HG03108 (cell line): ENCODE measurements at regions not wholly inside any gene's neighbourhood (a gene's known extent, or its start where the extent isn't known, plus 50 kb on each side); places are given as distances from the start of the nearest gene placed in this dataset.

Source experiments
- ATAC-seq: cut with Tn5 transposase; IDR thresholded peaks from one replicate; pipeline ENCODE4 v1.9.1; 2021; ENCODE audit warnings: moderate library complexity; ENCODE audit not compliant: unreplicated experiment

DNA sequence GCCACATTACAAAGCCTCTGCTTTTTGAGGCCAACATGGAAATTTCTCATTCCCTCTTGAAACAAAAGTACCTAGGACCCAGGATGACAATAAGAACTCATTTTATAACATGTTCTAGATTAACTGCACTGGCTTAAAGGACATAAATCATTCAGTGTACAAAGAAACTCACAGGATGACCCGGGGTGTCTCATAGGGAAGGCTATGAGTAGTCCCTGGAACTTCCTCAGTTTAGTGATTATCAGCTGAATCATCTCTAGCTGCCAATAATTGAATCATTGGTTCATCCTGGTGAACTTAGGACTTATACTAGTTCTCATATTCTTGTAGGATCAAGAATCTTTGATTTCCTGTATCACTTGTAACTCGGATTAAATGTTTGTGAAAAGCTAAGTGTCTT lies 95.8 kb upstream of the WDR1 start:
- no peak for ATAC-seq

DNA sequence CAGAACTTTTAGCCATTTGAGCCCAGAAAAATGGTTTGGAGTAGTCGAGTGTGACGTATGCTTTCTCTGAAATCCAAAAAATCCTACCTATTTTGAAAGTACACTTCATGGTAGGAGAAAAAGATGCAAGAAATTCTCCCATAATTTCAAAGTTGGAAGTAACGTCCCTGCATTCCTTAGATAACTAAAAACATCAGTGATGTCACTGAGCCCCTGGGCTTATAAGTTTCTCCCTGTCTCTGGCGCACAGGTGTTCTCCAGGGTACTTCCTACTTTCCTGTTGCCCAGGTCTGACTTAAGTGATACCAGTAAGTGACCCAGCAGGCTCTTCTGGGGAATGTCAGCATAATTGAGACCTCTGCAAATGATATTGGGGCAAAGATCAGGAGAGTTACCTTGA lies 90.5 kb upstream of the WDR1 start:
- no peak for ATAC-seq

DNA sequence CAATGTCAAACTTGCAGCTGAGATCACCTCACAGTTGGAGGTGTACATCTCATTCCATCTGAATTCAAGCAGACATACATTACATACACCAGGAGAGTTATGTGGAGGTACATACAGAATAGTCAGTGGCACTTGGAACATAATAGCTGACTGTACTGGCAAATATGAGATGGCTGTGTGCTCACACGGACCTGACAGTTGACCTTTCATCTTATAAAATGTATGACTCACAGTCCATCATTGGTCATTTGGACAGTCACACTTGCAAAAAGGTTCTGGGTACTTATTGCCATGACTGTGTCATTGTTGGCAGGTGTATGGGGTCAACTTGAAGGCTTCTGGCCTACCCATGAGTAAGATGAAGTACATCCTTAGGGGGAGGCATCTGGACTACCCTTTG lies 88.6 kb upstream of the WDR1 start:
- no peak for ATAC-seq

DNA sequence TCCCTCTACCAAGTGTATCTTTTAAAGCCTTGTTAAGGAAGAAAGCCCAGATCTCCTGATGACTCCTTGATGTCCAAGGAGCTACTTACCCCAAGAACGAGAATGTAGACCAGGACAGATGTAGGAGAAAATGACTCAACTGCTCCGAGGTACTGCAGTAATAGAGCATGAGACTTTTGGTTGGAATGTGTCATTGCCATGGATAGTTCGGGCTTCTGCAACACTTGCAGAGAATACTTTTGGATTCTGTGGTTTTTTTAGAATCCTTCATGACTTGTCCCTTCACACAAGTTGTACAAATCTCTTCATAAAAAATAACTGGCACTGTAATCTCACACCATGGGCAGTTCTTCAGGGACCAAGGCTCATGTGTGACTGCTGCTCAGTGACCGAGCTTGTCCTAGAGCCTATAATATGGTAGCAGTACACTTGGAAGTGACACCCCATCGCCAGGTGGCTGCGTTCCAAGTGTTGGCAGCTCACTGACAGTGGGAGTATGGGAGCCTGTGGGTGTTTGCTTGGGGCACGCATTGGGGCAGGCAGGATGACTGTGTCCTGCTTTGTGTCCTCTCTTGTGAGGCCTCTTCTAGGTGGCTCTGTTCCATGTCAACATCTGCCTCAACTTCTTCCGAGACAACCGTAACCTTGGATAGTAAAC lies 87.9 kb upstream of the WDR1 start:
- no peak for ATAC-seq

DNA sequence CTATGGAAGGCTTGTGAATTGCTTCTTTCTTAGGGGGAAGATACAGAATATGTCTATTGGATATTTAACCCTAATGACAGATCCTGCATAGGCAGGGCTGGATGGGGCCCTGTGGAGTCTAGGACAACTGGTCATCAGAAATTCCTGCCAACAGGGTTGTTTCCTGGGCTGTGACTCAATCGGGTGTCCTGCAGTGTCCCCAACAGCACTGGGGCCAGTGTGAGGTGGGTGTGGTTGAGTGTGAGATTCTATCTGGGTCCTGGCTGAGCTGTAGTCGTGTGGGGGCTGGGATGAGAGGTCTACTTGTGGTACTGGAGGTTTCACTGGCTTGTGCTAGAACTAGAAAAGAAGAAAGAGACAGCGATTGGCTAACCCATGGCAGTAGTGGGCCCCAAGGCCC lies 87.3 kb upstream of the WDR1 start:
- ATAC-seq, result no peak

DNA sequence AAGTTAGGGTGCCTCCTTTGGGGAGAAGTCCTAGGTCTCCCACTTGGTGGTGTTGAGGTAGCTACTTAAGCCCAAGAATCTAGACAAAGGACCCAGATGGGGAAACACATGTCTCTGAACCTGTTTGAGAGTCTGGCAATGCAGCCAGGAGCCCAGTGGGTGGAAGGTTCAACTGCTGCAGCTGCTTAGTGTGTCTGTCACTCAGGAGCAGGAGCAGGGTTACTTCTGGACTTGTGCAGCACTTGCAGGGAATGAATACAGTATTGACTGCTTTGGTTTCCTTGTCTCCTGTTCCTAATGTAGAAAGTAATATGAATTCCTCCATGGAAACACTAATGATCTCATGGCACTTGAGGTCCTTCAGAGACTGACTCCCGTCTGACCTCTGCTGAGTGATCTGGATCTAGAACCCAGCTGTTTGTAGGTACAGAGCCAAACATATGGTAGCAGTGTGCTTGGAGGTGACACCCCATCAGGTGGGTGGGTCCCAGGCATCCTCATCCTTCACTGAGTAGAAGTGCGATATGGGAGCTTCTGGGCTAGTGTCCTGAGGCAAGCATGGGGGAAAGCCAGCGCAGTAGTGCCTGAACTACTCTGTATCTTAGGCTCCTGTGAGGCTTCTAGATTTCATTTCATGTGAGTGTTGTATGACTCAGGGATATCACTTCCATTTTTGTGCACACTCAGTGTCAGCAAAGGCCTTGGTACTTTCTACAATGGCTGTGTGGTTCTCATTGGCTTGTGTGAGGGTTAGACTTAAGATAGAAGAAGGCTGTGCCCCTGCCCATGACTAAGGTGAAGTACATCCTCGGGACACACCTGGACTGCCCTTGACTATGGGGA lies 85.0 kb upstream of the WDR1 start:
- no peak for ATAC-seq

DNA sequence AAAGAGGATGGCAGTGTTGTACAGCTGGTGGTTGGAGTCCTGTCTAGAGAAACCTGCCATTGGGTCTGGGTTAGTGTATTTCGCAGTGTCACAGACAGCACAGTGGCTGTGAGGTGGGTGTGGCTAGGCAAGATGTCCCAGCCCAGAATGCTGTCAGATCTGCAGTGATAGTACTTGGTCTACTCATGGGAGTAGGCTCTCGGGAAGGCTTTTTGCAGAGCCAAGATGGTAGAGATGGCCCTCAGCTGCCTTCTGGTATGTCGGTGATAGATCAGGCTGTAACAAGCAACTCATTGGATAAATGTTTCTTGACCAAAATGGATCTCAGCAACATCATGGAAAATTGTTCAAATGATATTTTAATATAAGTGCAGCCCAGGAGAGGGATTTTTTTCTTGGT lies 84.3 kb upstream of the WDR1 start:
- no peak for ATAC-seq

DNA sequence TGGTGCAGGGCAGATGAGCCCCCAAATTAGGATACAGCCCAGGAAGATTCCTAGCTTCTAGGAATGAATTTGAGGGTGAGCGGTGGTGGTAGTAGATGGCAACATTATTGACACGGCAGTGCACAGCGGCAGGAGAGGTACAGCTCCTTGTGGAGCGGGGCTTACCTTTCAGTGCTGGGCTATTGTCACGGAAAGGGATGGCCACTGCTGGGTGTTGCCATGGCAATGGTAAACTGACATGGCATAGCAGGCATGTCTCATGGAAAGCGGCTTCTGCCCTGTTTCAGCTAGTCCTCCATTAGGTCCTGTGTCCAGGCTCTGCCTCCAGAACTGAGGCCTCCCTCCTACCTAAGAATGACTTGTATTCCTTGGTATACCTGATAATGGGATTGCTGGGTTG lies 81.8 kb upstream of the WDR1 start:
- ATAC-seq, result no peak

DNA sequence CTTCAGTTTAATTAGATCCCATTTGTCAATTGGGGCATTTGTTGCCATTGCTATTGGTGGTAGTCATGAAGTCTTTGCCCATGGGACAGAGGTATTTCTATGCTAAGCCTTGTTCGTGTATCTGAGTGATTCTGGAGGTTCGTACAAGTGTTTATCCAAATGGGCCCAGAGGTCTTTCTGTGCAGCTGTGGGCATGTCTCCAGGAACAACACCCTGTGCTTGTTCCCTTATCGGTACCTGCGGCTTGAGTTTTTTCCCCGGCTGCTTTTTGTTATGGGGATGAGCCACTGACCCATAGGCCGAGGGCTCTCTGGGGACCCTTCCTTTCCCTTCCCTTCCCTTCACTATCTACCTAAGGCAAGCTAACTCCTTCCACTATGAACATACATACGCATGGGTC lies 81.4 kb upstream of the WDR1 start:
- no peak for ATAC-seq

DNA sequence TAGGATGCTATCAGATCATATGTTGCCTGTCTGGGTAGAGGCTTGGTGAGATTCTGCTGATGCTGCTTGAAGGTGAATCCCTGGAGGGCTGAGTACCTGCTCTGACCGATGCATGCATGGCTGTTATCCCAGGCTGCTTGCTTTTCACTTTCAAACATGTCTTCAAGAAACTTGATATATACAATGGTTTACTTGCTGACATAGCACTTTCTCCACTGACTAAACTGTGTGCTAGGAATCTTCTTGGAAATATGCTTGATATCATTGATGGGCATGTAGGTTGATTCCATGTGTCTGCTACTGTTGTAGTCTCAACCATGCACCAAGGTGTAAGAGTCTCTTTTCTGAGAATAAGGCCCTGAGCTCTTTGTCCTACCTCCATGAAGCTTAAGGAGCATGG lies 79.6 kb upstream of the WDR1 start:
- ATAC-seq, result no peak

DNA sequence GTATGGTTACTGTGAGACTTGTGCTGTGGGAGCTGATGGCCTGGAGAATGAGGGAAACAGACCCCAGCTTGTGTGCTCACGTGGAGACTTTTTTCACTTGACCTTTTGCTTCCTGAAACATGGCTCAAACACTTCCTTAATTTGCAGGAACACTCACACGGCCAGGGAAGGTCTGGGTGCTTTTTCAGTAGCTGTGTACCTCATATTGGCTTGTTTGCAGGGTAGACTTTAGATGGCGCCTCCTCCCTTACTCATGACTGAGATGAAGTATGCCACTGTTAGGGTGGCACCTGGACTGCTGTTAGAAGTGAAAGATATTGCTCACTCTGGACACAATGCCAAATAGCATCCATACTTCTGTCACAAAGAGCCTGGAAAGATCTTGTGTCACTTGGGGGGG lies 75.7 kb upstream of the WDR1 start:
- ATAC-seq, result no peak

DNA sequence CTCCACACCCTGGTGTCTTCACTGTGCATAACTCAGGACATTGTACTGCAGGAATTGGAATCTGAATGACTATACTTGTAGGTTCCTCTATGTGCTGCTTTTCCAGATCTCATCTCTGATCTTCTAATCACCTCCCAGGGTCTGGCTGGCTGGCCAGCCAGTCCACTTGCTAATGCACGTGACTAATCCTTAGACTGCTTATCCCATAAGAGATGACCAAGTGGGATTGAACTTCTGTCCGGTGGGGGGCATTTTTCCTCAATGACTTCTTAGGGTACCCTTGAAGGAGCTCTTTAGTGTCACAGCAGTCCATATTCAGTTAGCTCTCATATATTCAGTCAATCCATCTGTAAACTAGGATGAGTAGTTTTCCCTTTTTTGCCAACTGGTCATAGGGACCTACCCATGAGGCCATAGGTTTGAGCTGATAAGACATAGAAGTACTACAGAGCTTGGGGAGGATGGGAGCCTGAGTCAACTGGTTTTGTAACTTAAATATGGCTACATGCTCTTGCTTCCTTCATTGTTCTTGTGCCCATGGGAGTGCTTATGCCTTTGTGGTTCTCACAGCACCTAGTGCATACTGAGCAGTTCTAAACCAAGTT lies 71.9 kb upstream of the WDR1 start:
- no peak for ATAC-seq

DNA sequence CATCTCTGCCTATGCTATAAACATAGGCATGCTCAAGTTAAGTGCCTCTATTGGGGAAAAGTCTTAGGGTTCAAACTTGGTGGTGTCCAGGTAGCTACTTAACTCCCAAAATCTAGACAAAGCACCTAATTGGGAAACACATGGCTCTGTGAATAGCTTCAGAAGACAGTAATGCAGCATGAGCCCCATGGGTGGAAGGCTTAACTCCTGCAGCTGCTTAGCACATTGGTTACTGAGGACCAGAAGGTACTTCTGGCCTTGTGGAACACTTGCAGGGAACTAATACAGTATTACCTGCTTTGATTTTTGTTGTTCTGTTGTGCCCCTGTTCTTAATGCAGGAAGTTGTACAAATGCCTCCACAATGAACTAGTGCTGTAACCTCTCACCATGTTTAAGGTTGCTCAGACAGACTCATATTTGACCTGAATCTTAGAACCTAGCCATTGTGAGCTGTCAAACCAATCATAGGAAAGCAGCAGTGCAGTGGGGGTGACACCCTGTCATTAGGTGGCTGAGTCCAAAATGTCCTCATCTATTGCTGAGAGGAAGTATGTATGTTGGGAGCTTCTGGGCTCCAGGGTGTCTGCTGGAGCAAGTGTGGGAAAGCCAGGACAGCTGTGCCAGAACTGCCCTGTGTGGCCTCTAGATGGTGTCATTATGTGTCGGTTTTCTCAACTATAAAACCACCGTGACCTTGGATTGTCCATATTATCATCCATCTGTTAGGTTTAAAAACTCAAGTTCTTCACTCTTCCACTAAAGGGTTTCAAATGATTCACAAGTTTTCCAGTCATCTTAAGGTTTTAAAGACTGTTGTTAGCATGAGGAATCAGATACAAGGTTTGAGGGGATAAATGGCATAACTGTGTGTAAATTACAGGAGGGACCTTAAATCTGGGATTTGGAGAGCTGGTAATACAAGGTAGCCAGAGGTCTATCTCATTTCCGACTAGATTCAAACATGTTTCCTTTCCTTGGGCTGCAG lies 69.9 kb upstream of the WDR1 start:
- ATAC-seq, result no peak

DNA sequence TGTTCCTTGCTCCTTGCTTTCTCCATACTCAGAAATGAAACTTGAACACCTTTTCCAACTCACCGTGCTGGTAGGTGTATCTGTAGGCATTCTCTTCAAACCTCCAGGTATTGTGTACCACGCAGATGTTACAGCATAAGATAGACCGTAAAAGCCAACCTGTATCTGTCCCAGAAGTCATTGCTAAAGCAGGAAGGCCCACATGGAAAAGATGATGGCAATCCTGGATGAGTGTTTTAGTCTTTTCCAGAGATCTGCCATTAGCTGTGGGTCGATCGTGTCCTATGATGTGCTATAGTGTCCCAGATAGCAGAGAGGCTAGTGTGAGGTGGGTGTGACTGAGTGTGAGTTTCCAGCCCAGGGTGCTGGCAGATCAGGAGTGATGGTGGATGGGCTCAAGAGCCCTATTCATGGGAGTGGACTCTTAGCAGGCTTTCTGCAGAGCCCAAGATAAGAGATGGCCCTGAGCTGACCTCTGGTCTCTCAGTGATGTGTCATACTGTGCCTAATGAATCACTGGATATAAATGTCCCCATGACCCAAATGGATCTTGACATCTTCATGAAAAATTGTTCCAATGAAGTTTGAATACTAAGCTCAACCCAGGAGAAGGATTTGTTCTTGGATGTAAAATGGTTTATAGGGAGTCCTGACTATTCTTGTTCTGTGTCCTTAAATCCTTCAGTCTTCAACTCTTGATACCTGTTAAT lies 69.1 kb upstream of the WDR1 start:
- no peak for ATAC-seq

DNA sequence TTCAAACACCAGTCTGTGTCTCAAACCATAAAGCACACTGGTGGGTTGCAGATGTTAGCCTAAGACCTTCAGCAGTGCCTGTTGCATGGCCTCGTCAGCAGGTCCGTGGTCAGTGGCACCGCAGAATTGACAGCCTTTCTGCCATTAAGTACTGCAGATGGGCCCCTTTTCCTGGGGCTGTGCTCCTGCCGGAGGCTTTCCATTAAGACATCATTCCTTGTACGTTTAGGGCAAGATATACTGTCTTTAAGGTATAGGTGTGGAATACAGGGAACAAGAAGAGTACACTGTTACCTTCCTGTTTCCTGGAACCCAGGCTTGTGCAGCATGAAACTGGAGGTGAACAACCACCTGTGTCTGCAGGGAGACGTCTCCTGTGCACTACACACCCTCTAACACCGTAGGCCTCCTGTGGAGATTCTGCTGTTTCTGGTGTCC lies 67.9 kb upstream of the WDR1 start:
- ATAC-seq, result no peak

DNA sequence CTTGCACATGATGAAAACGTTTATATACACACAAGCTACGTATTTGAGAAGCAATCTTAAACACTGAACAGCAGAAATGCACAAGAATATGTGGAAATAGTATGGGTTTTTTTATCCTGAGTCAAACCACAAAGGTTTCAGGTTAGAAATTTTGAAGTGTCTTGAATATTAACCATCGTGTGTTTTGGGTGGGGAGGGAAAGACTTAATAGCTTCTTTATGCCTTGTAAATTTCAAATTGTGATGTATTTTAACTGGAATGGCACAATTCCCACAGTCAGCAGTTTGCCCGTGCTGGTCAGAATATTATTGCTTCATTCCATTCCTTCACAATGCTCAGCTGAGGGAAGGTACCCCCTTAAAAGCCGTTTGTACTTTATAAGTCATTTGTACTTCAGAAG lies 67.4 kb upstream of the WDR1 start:
- no peak for ATAC-seq

DNA sequence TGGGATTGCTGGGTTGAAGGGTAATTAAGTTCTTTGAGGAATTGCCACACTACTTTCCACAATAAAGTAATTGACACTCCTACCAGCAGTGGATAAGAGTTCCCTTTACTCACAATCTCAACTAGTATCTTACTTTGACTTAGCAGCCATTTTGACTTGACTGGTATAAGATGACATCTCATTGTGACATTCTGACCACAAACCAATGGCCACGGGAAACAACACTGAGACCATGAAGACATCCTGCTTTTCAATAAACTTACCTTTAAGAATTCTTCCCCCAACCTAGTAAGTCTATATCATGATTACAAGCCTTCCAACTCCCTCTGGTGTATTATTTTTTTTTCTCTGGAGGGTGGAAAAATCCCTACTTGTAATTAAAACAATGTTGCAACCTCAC lies 66.9 kb upstream of the WDR1 start:
- ATAC-seq, result no peak

DNA sequence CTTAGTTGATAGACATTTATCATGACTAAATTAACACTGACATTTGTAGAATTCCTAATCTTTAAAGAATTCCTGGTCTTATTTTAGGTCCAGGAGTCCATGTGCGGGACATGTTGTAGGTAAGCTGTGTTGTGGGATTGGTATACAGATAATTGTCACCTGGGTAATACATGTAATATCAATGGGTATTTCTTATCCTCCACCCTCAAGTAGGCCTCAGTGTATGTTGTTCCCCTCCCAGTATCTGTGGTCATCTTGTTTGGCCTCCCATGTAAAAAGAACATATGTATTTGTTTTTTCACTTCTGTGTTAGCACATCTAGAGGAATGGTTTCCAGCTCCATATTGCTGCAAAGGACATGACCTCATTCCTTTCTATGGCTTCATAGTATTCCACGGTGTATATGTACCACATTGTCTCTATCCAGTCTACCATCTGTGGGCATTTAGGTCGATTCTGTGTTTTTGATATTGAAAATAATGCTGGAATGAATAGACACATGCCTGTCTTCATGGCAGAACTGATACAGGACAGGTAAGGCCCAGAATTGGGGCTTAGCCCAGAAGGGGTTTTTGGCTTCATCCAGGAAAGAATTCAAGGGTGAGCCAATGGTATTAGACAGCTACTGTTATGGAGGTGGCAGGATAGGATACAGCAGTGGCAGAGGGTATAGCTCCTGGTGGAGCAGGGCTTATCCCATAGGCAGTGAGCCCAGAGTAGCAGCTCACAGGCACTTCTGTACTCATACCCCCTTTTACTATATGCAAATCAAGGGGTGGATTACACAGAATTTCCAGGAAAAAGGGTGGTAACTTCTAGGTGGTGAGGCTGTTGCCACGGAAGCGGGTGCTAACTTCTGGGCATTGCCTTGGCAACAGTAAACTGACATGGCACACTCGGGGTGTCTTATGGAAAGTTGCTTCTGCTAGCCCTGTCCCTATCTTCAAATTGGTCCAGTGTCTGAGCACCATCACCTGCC lies 66.1 kb upstream of the WDR1 start:
- no peak for ATAC-seq

DNA sequence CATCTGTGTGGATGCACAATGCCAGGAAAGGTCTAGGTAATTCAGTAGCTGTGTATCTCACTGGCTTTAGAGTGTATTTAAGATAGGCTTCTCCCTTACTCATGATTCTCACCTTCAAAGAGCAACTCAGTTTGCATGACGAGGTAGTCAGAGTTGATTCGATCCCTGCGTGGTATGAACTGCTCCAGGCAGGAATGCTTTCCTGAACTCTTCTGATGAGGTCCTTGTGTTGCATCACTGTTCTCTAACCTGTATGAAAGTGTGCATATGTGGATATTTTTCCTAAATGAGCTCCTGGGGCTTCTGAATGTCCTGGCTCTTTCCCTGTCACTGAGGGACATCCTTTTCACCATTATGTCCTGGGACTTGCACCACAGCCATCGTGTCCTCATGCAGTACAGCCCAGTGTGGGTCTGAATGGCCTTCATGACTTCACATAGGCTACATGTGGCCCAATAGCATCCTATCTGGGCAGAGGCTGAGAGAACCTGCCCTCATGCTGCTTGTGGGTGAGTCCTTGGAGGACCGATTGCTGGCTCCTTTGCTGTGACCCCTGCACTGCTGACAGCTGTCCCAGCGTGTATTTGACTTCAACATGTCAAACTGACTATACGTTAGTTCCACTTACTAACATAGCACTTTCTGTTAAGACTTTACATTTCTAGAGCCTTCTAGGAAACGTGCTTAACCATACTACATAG lies 65.3 kb upstream of the WDR1 start:
- ATAC-seq, result no peak
